Mesothelial cell of epicardium (in vitro differentiated cells): ENCODE measurements at regions not wholly inside any gene's neighbourhood (a gene's known extent, or its start where the extent isn't known, plus 50 kb on each side); places are given as distances from the start of the nearest gene placed in this dataset.

Experiments
- DNase-seq, 2 experiments: peaks; one replicate each; pipeline ENCODE4 v3.0.0; 2021; ENCODE audit warnings: low spot score in 2 of 2; ENCODE audit not compliant: unreplicated experiment in 2 of 2
- H3K27ac Mint-ChIP-seq: 2 replicates; pipeline ENCODE4 v1.8.0; 2021; ENCODE audit warnings: mixed read lengths
- H3K27me3 Mint-ChIP-seq: 2 replicates; pipeline ENCODE4 v1.8.0; 2021; ENCODE audit warnings: low read depth, mixed read lengths
- H3K36me3 Mint-ChIP-seq: 2 replicates; pipeline ENCODE4 v1.8.0; 2021; ENCODE audit warnings: mixed read lengths
- H3K4me1 Mint-ChIP-seq: 2 replicates; pipeline ENCODE4 v1.8.0; 2021; ENCODE audit warnings: mixed read lengths
- H3K4me3 Mint-ChIP-seq: 2 replicates; pipeline ENCODE4 v1.8.0; 2021; ENCODE audit warnings: mild to moderate bottlenecking, moderate library complexity, mixed read lengths
- H3K9me3 Mint-ChIP-seq: 2 replicates; pipeline ENCODE4 v1.8.0; 2021; ENCODE audit warnings: mixed read lengths
- CTCF ChIP-seq: fragments of 200-600 bp; sonication (generic); IDR thresholded peaks from one replicate; pipeline ENCODE4 v1.5.0; 2021; ENCODE audit warnings: antibody characterized with exemption; ENCODE audit not compliant: unreplicated experiment

- TF ChIP-seq CTCF, result no peak
- Mint-ChIP-seq H3K27me3 (peaks cover 66% of the 10 kb centered on the region), H3K36me3 (no peaks in the 10 kb centered on the region), H3K27ac (no peak overlapping the region), H3K4me3 (no peak overlapping the region), H3K4me1 (no peaks in the 10 kb centered on the region), H3K9me3 (no peaks in the 10 kb centered on the region)
- no peak for DNase-seq
Measured at GRCh38 chr5:173549644-173550043, 66.8 kb downstream of the BOD1 start.

- Mint-ChIP-seq H3K27me3 (peaks cover 64% of the 10 kb centered on the region), H3K27ac (no peak overlapping the region), H3K9me3 (no peaks in the 10 kb centered on the region), H3K4me1 (no peaks in the 10 kb centered on the region), H3K36me3 (no peaks in the 10 kb centered on the region), H3K4me3 (no peak overlapping the region)
- no peak for DNase-seq
- no peak for TF ChIP-seq CTCF
Measured at GRCh38 chr5:173547579-173547978, 68.9 kb downstream of the BOD1 start.

- DNase-seq, result no peak
- peaks cover 63% of the 10 kb centered on the region for H3K27me3 Mint-ChIP-seq
- no peaks in the 10 kb centered on the region for H3K36me3 Mint-ChIP-seq
- no peak overlapping the region for H3K27ac Mint-ChIP-seq
- H3K4me1 Mint-ChIP-seq, result no peaks in the 10 kb centered on the region
- H3K9me3 Mint-ChIP-seq, result no peaks in the 10 kb centered on the region
- TF ChIP-seq CTCF, result no peak
- H3K4me3 Mint-ChIP-seq, result no peak overlapping the region
Measured at GRCh38 chr5:173542964-173543363, 73.5 kb downstream of the BOD1 start.

GRCh38 chr5:173542159-173542558 is 74.3 kb downstream of the BOD1 start:
- H3K36me3 Mint-ChIP-seq, result no peaks in the 10 kb centered on the region
- no peak for DNase-seq
- no peaks in the 10 kb centered on the region for H3K4me1 Mint-ChIP-seq

GRCh38 chr5:173538654-173539053 is 77.8 kb downstream of the BOD1 start:
- H3K9me3 Mint-ChIP-seq, result no peaks in the 10 kb centered on the region
- H3K27ac Mint-ChIP-seq, result no peak overlapping the region

More at GRCh38 chr5:173542159-173542558, 74.3 kb downstream of the BOD1 start:
- no peak overlapping the region for H3K27ac Mint-ChIP-seq
- H3K9me3 Mint-ChIP-seq, result no peaks in the 10 kb centered on the region
- TF ChIP-seq CTCF, result no peak
- H3K27me3 Mint-ChIP-seq, result peaks cover 57% of the 10 kb centered on the region
- no peak overlapping the region for H3K4me3 Mint-ChIP-seq

More at GRCh38 chr5:173538654-173539053, 77.8 kb downstream of the BOD1 start:
- H3K4me1 Mint-ChIP-seq, result no peaks in the 10 kb centered on the region
- DNase-seq, result no peak
- H3K27me3 Mint-ChIP-seq, result peaks cover 59% of the 10 kb centered on the region
- no peaks in the 10 kb centered on the region for H3K36me3 Mint-ChIP-seq
- H3K4me3 Mint-ChIP-seq, result no peak overlapping the region
- TF ChIP-seq CTCF, result no peak
